OCI-LY1 (cell line): ENCODE measurements at regions not wholly inside any gene's neighbourhood (a gene's known extent, or its start where the extent isn't known, plus 50 kb on each side); places are given as distances from the start of the nearest gene placed in this dataset.

Experiments
- CTCF ChIP-seq: fragments of 200-600 bp; sonication (generic), shearing (Covaris generic); IDR thresholded peaks from 2 replicates; pipeline ENCODE4 v1.5.1; 2017; ENCODE audit warnings: mild to moderate bottlenecking, antibody characterized with exemption, low read length, moderate library complexity, mixed read lengths
- EZH2 ChIP-seq: fragments of 200-600 bp; sonication (generic), shearing (Covaris generic); IDR thresholded peaks from 2 replicates; pipeline ENCODE4 v1.8.0; 2017; ENCODE audit warnings: borderline replicate concordance, mixed run types, mild to moderate bottlenecking, antibody characterized with exemption, low read length, moderate library complexity, mixed read lengths

GRCh38 chr2:168330624-168331423, 83.4 kb upstream of the STK39 start:
- TF ChIP-seq EZH2 (no peak), CTCF (no peak)
